CD14-positive monocyte (primary cell): ENCODE measurements at regions not wholly inside any gene's neighbourhood (a gene's known extent, or its start where the extent isn't known, plus 50 kb on each side); places are given as distances from the start of the nearest gene placed in this dataset.

Source experiments
- DNase-seq, 3 donors: peaks; one replicate each; pipeline ENCODE4 v3.0.0-alpha.2; 2011 to 2022
- H2AFZ ChIP-seq: 2 replicates; pipeline ENCODE4 v1.6.0; 2012; ENCODE audit warnings: mild to moderate bottlenecking, low read depth, low read length, inconsistent platforms; ENCODE audit not compliant: insufficient read depth, poor library complexity, severe bottlenecking
- H3K27ac ChIP-seq, 2 donors: 1 replicate in 1 of 2; 2 replicates in 1 of 2; pipeline ENCODE4 v1.5.1; 2012 to 2013; ENCODE audit warnings: low read length in 2 of 2, control low read depth in 1 of 2, inconsistent platforms in 1 of 2, low read depth in 1 of 2, mild to moderate bottlenecking in 1 of 2
- H3K27me3 ChIP-seq, 2 donors: one replicate each; pipeline versions ENCODE4 v1.6.0 to v1.6.1; 2011 to 2013; ENCODE audit warnings: low read length in 2 of 2; ENCODE audit not compliant: control insufficient read depth in 2 of 2, insufficient read depth in 2 of 2
- H3K36me3 ChIP-seq, 2 donors: replicated peaks in 1 of 2; 1 replicate in 1 of 2; 2 replicates in 1 of 2; pipeline versions ENCODE4 v1.5.1 to v1.6.1; 2012 to 2013; ENCODE audit warnings: low read length in 2 of 2, control low read depth in 1 of 2, inconsistent platforms in 1 of 2, mild to moderate bottlenecking in 1 of 2; ENCODE audit not compliant: insufficient read depth in 2 of 2, control insufficient read depth in 1 of 2
- H3K4me1 ChIP-seq, 2 donors: 1 replicate in 1 of 2; 2 replicates in 1 of 2; pipeline versions ENCODE4 v1.5.1 to v1.6.1; 2012 to 2013; ENCODE audit warnings: low read length in 2 of 2, control low read depth in 1 of 2, inconsistent platforms in 1 of 2, mild to moderate bottlenecking in 1 of 2, moderate library complexity in 1 of 2; ENCODE audit not compliant: insufficient read depth in 2 of 2, control insufficient read depth in 1 of 2
- H3K4me2 ChIP-seq: replicated peaks from 2 replicates; pipeline ENCODE3; 2012; ENCODE audit warnings: low read length, moderate library complexity, mild to moderate bottlenecking; ENCODE audit not compliant: poor library complexity, severe bottlenecking; ENCODE audit errors: extremely low read depth
- H3K4me3 ChIP-seq, 3 experiments: fragments of 200-600 bp in 1 of 3; sonication (generic) in 1 of 3; replicated peaks in 1 of 3; 1 replicate in 2 of 3; 2 replicates in 1 of 3; pipeline ENCODE4 v1.5.1; 2011 to 2013; ENCODE audit warnings: low read length in 3 of 3, mild to moderate bottlenecking in 3 of 3, control low read depth in 2 of 3, low read depth in 2 of 3, inconsistent platforms in 1 of 3, moderate library complexity in 1 of 3
- H3K79me2 ChIP-seq: 2 replicates; pipeline ENCODE4 v1.6.0; 2012; ENCODE audit warnings: mild to moderate bottlenecking, control low read depth, inconsistent platforms, low read length, moderate library complexity; ENCODE audit not compliant: insufficient read depth
- H3K9ac ChIP-seq: 2 replicates; pipeline ENCODE4 v1.6.0; 2017; ENCODE audit warnings: low read length, mild to moderate bottlenecking; ENCODE audit not compliant: insufficient read depth, poor library complexity, severe bottlenecking
- H3K9me3 ChIP-seq, 2 donors: replicated peaks in 1 of 2; 1 replicate in 1 of 2; 2 replicates in 1 of 2; pipeline versions ENCODE4 v1.5.1 to v1.6.1; 2012 to 2013; ENCODE audit warnings: low read length in 2 of 2, control low read depth in 1 of 2; ENCODE audit not compliant: control insufficient read depth in 1 of 2, insufficient read depth in 1 of 2
- H4K20me1 ChIP-seq: 2 replicates; pipeline ENCODE4 v1.6.0; 2012; ENCODE audit warnings: mild to moderate bottlenecking, low read length, control low read depth, moderate library complexity; ENCODE audit not compliant: insufficient read depth
- H3K27ac Mint-ChIP-seq, 7 donors: one replicate each; pipeline ENCODE4 v1.8.0; 2020; ENCODE audit warnings: mild to moderate bottlenecking in 7 of 7, mixed read lengths in 7 of 7, moderate library complexity in 6 of 7, inconsistent platforms in 2 of 7
- H3K27me3 Mint-ChIP-seq, 3 donors: one replicate each; pipeline ENCODE4 v1.8.0; 2021 to 2022; ENCODE audit warnings: low read depth in 3 of 3, mild to moderate bottlenecking in 3 of 3, mixed read lengths in 3 of 3, moderate library complexity in 3 of 3, inconsistent platforms in 1 of 3
- H3K36me3 Mint-ChIP-seq, 2 donors: one replicate each; pipeline ENCODE4 v1.8.0; 2020; ENCODE audit warnings: mixed read lengths in 2 of 2, inconsistent platforms in 1 of 2, mild to moderate bottlenecking in 1 of 2
- H3K4me1 Mint-ChIP-seq: one replicate; pipeline ENCODE4 v1.8.0; 2020; ENCODE audit warnings: mild to moderate bottlenecking, mixed read lengths
- H3K4me3 Mint-ChIP-seq, 2 donors: one replicate each; pipeline ENCODE4 v1.8.0; 2020; ENCODE audit warnings: mild to moderate bottlenecking in 2 of 2, mixed read lengths in 2 of 2, moderate library complexity in 1 of 2
- H3K9me3 Mint-ChIP-seq, 7 donors: one replicate each; pipeline ENCODE4 v1.8.0; 2020 to 2022; ENCODE audit warnings: mixed read lengths in 7 of 7, mild to moderate bottlenecking in 6 of 7, moderate library complexity in 6 of 7, inconsistent platforms in 2 of 7
- CTCF ChIP-seq: fragments of 200-600 bp; IDR thresholded peaks from one replicate; pipeline ENCODE4 v1.8.0; 2022; ENCODE audit warnings: antibody characterized with exemption, mild to moderate bottlenecking
- WGBS: methylation state at CpG from one replicate; pipeline ENCODE4 v1.1.5; 2013; ENCODE audit warnings: missing lambda C conversion rate; ENCODE audit not compliant: insufficient coverage; 5-methylcytosine and 5-hydroxymethylcytosine counted together
- intact Hi-C, 2 donors: fragments of 100-400 bp; cut with micrococcal nuclease; formaldehyde crosslinking; loops; one replicate each; pipeline versions ENCODE4 v1.15.0 to v1.15.1; 2023

- no peak overlapping the region for H3K4me2 ChIP-seq
- H3K9ac ChIP-seq, result no peak overlapping the region
- Mint-ChIP-seq H3K36me3 (no peaks in the 10 kb centered on the region), H3K4me1 (no peaks in the 10 kb centered on the region), H3K27ac (no peak overlapping the region), H3K9me3 (peaks cover 0 to 7% (median 0%) of the 10 kb centered on the region in 7 donors), H3K27me3 (no peaks in the 10 kb centered on the region), H3K4me3 (no peak overlapping the region)
- no peaks in the 10 kb centered on the region for H3K27me3 ChIP-seq
- WGBS, result no CpG with 5 or more reads among the region's 2 CpGs
- H3K9me3 ChIP-seq, result no peaks in the 10 kb centered on the region
- no peak overlapping the region for H3K4me3 ChIP-seq
- no peaks in the 10 kb centered on the region for H3K36me3 ChIP-seq
- H3K79me2 ChIP-seq, result no peaks in the 10 kb centered on the region
- no peak overlapping the region for H3K27ac ChIP-seq
- TF ChIP-seq CTCF, result no peak
- DNase-seq, result no peak
- intact Hi-C loops, result no loop called here
- H4K20me1 ChIP-seq, result no peaks in the 10 kb centered on the region
- H2AFZ ChIP-seq, result no peak overlapping the region
- H3K4me1 ChIP-seq, result no peaks in the 10 kb centered on the region
Observed at GRCh38 chr14:26338231-26338630, 259.6 kb downstream of the NOVA1 start.

GRCh38 chr14:26334288-26334687 is 263.5 kb downstream of the NOVA1 start:
- Mint-ChIP-seq H3K36me3 (no peaks in the 10 kb centered on the region), H3K4me1 (no peaks in the 10 kb centered on the region), H3K27me3 (no peaks in the 10 kb centered on the region), H3K9me3 (peaks cover 0 to 3% (median 0%) of the 10 kb centered on the region in 7 donors), H3K4me3 (no peak overlapping the region), H3K27ac (no peak overlapping the region)
- Histone ChIP-seq H3K36me3 (no peaks in the 10 kb centered on the region), H3K4me3 (no peak overlapping the region), H2AFZ (no peak overlapping the region), H3K4me1 (no peaks in the 10 kb centered on the region), H3K9ac (no peak overlapping the region), H4K20me1 (no peaks in the 10 kb centered on the region), H3K27me3 (no peaks in the 10 kb centered on the region), H3K4me2 (no peak overlapping the region), H3K79me2 (no peaks in the 10 kb centered on the region), H3K27ac (no peak overlapping the region), H3K9me3 (no peaks in the 10 kb centered on the region)
- no CpG with 5 or more reads among the region's 3 CpGs for WGBS
- intact Hi-C loops, result no loop called here
- no peak for TF ChIP-seq CTCF
- DNase-seq, result no peak
